SK-N-SH treated with all-trans-retinoic acid at 6 μM for 48 hours (cell line): ENCODE measurements at regions not wholly inside any gene's neighbourhood (a gene's known extent, or its start where the extent isn't known, plus 50 kb on each side); places are given as distances from the start of the nearest gene placed in this dataset.

Experiments used
- ATAC-seq: fragments of 200-7000 bp; cut with Tn5 transposase; 3 replicates; pipeline ENCODE4 v1.9.1; 2020; ENCODE audit warnings: mild to moderate bottlenecking, moderate library complexity
- BACH2 ChIP-seq: fragments of 250-450 bp; sonication (Bioruptor Pico); IDR thresholded peaks from 2 replicates; pipeline ENCODE4 v1.9.0; 2021; ENCODE audit warnings: mild to moderate bottlenecking, borderline replicate concordance
- CREB5 ChIP-seq: fragments of 250-450 bp; sonication (Bioruptor Pico); IDR thresholded peaks from 2 replicates; pipeline ENCODE4 v1.5.1; 2020; ENCODE audit warnings: low read depth, mild to moderate bottlenecking, moderate library complexity
- CSDC2 ChIP-seq: fragments of 250-450 bp; sonication (Bioruptor Pico); IDR thresholded peaks from 2 replicates; pipeline ENCODE4 v1.5.0; 2020; ENCODE audit warnings: mild to moderate bottlenecking, moderate library complexity
- ESRRG ChIP-seq: fragments of 250-450 bp; sonication (Bioruptor Pico); IDR thresholded peaks from 2 replicates; pipeline ENCODE4 v1.6.1; 2021; ENCODE audit warnings: mild to moderate bottlenecking
- GLIS3 ChIP-seq: fragments of 250-450 bp; sonication (Bioruptor Pico); IDR thresholded peaks from 2 replicates; pipeline ENCODE4 v1.5.0; 2020; ENCODE audit warnings: mild to moderate bottlenecking, moderate library complexity
- ISL1 ChIP-seq: fragments of 250-450 bp; sonication (Bioruptor Pico); IDR thresholded peaks from 2 replicates; pipeline ENCODE4 v2.1.2; 2022; ENCODE audit warnings: mild to moderate bottlenecking, moderate library complexity
- PPARA ChIP-seq: fragments of 250-450 bp; sonication (Bioruptor Pico); IDR thresholded peaks from 2 replicates; pipeline ENCODE4 v1.5.0; 2020; ENCODE audit warnings: mild to moderate bottlenecking, borderline replicate concordance
- RARB ChIP-seq: fragments of 250-450 bp; sonication (Bioruptor Pico); IDR thresholded peaks from 2 replicates; pipeline ENCODE4 v1.8.0; 2021; ENCODE audit warnings: mild to moderate bottlenecking, moderate library complexity
- SNAI2 ChIP-seq: fragments of 250-450 bp; sonication (Bioruptor Pico); IDR thresholded peaks from 2 replicates; pipeline ENCODE4 v1.5.0; 2020; ENCODE audit warnings: mild to moderate bottlenecking, moderate library complexity
- TCF4 ChIP-seq: fragments of 250-450 bp; sonication (Bioruptor Pico); IDR thresholded peaks from 2 replicates; pipeline ENCODE4 v1.8.0; 2021; ENCODE audit warnings: mild to moderate bottlenecking, moderate library complexity, borderline replicate concordance
- TOX ChIP-seq: fragments of 250-450 bp; sonication (Bioruptor Pico); IDR thresholded peaks from 2 replicates; pipeline ENCODE4 v1.8.0; 2021; ENCODE audit warnings: mild to moderate bottlenecking, moderate library complexity, borderline replicate concordance
- TSHZ2 ChIP-seq: fragments of 250-450 bp; sonication (Bioruptor Pico); IDR thresholded peaks from 2 replicates; pipeline ENCODE4 v1.5.0; 2020; ENCODE audit warnings: mild to moderate bottlenecking, moderate library complexity
- ZFP3 ChIP-seq: fragments of 250-450 bp; sonication (Bioruptor Pico); IDR thresholded peaks from 2 replicates; pipeline ENCODE4 v1.5.0; 2020; ENCODE audit warnings: mild to moderate bottlenecking, moderate library complexity
- ZFP30 ChIP-seq: fragments of 450-650 bp; formaldehyde crosslinking; IDR thresholded peaks from 2 replicates; pipeline ENCODE4 v1.5.0; 2022; ENCODE audit warnings: mild to moderate bottlenecking, moderate library complexity
- ZNF565 ChIP-seq: fragments of 450-650 bp; formaldehyde crosslinking; conservative IDR thresholded peaks from 2 replicates; pipeline ENCODE4 v1.5.0; 2020; ENCODE audit warnings: low read depth, mild to moderate bottlenecking, moderate library complexity
- ZNF70 ChIP-seq: fragments of 450-650 bp; formaldehyde crosslinking; IDR thresholded peaks from 2 replicates; pipeline ENCODE4 v1.5.0; 2020; ENCODE audit warnings: mild to moderate bottlenecking, moderate library complexity
- ZNF8 ChIP-seq: fragments of 450-650 bp; formaldehyde crosslinking; IDR thresholded peaks from 2 replicates; pipeline ENCODE4 v1.5.0; 2020; ENCODE audit warnings: mild to moderate bottlenecking, moderate library complexity
- TF ChIP-seq, protein P1 (sequence below): fragments of 250-450 bp; sonication (Bioruptor Pico); IDR thresholded peaks from 2 replicates; pipeline ENCODE4 v1.5.1; 2021; ENCODE audit warnings: mild to moderate bottlenecking, moderate library complexity

- TF ChIP-seq TSHZ2 (CRISPR knock-in tag) (no peak), CREB5 (CRISPR knock-in tag) (no peak), ZNF8 (CRISPR knock-in tag) (peak; percentile 95), GLIS3 (CRISPR knock-in tag) (no peak), PPARA (CRISPR knock-in tag) (no peak), ZNF70 (no peak)
- TF ChIP-seq, protein P1, sequence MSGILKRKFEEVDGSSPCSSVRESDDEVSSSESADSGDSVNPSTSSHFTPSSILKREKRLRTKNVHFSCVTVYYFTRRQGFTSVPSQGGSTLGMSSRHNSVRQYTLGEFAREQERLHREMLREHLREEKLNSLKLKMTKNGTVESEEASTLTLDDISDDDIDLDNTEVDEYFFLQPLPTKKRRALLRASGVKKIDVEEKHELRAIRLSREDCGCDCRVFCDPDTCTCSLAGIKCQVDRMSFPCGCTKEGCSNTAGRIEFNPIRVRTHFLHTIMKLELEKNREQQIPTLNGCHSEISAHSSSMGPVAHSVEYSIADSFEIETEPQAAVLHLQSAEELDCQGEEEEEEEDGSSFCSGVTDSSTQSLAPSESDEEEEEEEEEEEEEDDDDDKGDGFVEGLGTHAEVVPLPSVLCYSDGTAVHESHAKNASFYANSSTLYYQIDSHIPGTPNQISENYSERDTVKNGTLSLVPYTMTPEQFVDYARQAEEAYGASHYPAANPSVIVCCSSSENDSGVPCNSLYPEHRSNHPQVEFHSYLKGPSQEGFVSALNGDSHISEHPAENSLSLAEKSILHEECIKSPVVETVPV (CRISPR knock-in tag) = no peak
- ATAC-seq = no peak
Observed at GRCh38 chr3:34938784-34939183, 700.5 kb upstream of the ARPP21 start.

GRCh38 chr3:34942256-34942655 lies 697.1 kb upstream of the ARPP21 start:
- ATAC-seq = no peak
- TF ChIP-seq SNAI2 (CRISPR knock-in tag) = no peak
- no peak for TF ChIP-seq ZFP30
- no peak for TF ChIP-seq ZNF8 (CRISPR knock-in tag)
- no peak for TF ChIP-seq RARB
- TF ChIP-seq TSHZ2 (CRISPR knock-in tag) = no peak
- TF ChIP-seq ESRRG (CRISPR knock-in tag) = no peak
- TF ChIP-seq CREB5 (CRISPR knock-in tag) = no peak
- TF ChIP-seq TCF4 (CRISPR knock-in tag) = no peak
- TF ChIP-seq ZFP3 = no peak
- TF ChIP-seq TOX (CRISPR knock-in tag) = no peak
- TF ChIP-seq ZNF565 (CRISPR knock-in tag) = no peak
- TF ChIP-seq ZNF70 = no peak
- no peak for TF ChIP-seq PPARA (CRISPR knock-in tag)
- TF ChIP-seq CSDC2 (CRISPR knock-in tag) = no peak
- TF ChIP-seq BACH2 (CRISPR knock-in tag) = no peak

DNA sequence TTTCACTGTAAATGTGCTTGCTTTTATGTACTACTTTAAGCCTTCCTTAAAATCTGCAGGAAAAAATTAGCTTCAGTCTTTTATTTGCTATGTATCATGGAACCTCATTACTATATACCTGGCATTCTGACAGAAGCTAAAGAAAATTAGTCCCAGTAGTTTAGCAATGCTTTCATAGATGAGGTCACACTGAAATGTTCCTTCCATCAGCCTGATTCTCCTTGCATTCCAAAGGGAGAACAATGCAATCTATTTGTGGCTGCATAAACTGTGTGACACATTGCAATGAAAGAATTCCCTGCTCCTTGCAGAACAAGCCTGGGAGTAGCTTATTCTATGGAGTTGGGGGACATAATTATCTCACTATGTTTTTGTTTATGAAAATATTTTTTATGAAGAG lies 691.5 kb upstream of the ARPP21 start:
- TF ChIP-seq ESRRG (CRISPR knock-in tag) (0 out of 2 replicates have a peak, but pooled peaks have one; percentile 38), ISL1 (CRISPR knock-in tag) (peak; percentile 84), ZNF70 (no peak), ZFP3 (0 out of 2 replicates have a peak, but pooled peaks have one; percentile 41), CREB5 (CRISPR knock-in tag) (peak; percentile 74; the same call in 1 of the 2 replicates)
- ATAC-seq = no peak
